Liver (tissue), 8 donors: ENCODE measurements at regions not wholly inside any gene's neighbourhood (a gene's known extent, or its start where the extent isn't known, plus 50 kb on each side); places are given as distances from the start of the nearest gene placed in this dataset.

Experiments used
- DNase-seq: peaks from one replicate; pipeline ENCODE4 v3.0.0-alpha.2; 2017; ENCODE audit warnings: low spot score
- H3K27ac ChIP-seq, 2 donors: one replicate each; pipeline ENCODE4 v1.7.0; 2013; ENCODE audit warnings: inconsistent platforms in 2 of 2, low read length in 2 of 2, control low read depth in 1 of 2, low read depth in 1 of 2, mild to moderate bottlenecking in 1 of 2
- H3K27me3 ChIP-seq, 4 donors: one replicate each; pipeline versions ENCODE4 v1.6.1 to v1.7.0; 2013; ENCODE audit warnings: low read length in 3 of 4, inconsistent platforms in 1 of 4, mild to moderate bottlenecking in 1 of 4, moderate library complexity in 1 of 4; ENCODE audit not compliant: control insufficient read depth in 4 of 4, insufficient read depth in 4 of 4
- H3K36me3 ChIP-seq, 4 donors: one replicate each; pipeline versions ENCODE4 v1.6.1 to v1.7.0; 2013; ENCODE audit warnings: low read length in 3 of 4, mild to moderate bottlenecking in 3 of 4, low read depth in 1 of 4, moderate library complexity in 1 of 4; ENCODE audit not compliant: control insufficient read depth in 4 of 4, insufficient read depth in 3 of 4
- H3K4me1 ChIP-seq, 4 donors: one replicate each; pipeline versions ENCODE4 v1.6.1 to v1.7.0; 2013; ENCODE audit warnings: low read length in 3 of 4, mild to moderate bottlenecking in 3 of 4, moderate library complexity in 1 of 4; ENCODE audit not compliant: control insufficient read depth in 4 of 4, insufficient read depth in 4 of 4
- H3K4me3 ChIP-seq, 3 donors: one replicate each; pipeline versions ENCODE4 v1.6.1 to v1.7.0; 2013; ENCODE audit warnings: low read length in 3 of 3, control low read depth in 1 of 3, low read depth in 1 of 3, mild to moderate bottlenecking in 1 of 3
- H3K9ac ChIP-seq, 2 donors: one replicate each; pipeline ENCODE4 v1.7.0; 2013; ENCODE audit warnings: low read length in 2 of 2, mild to moderate bottlenecking in 2 of 2, moderate library complexity in 2 of 2, control low read depth in 1 of 2, low read depth in 1 of 2
- H3K9me3 ChIP-seq, 4 donors: one replicate each; pipeline versions ENCODE4 v1.6.1 to v1.7.0; 2013; ENCODE audit warnings: low read length in 3 of 4; ENCODE audit not compliant: control insufficient read depth in 4 of 4
- ATF3 ChIP-seq: IDR thresholded peaks from 2 replicates; pipeline ENCODE4 v1.6.1; 2016; ENCODE audit warnings: antibody characterized with exemption
- CTCF ChIP-seq: fragments of 150-350 bp; IDR thresholded peaks from 2 replicates; pipeline ENCODE4 v1.5.1; 2017; ENCODE audit warnings: improper control_type of control experiment, low read depth, low read length; ENCODE audit not compliant: missing input control
- EGR1 ChIP-seq, 2 donors: IDR thresholded peaks; 2 replicates each; pipeline ENCODE4 v1.6.1; 2016 to 2018; ENCODE audit warnings: antibody characterized with exemption in 2 of 2, low read depth in 2 of 2
- FOXA2 ChIP-seq: IDR thresholded peaks from 2 replicates; pipeline ENCODE4 v1.6.1; 2016; ENCODE audit warnings: antibody characterized with exemption
- HNF4A ChIP-seq, 2 donors: conservative IDR thresholded peaks; 2 replicates each; pipeline ENCODE4 v1.6.1; 2016; ENCODE audit warnings: antibody characterized with exemption in 2 of 2, mild to moderate bottlenecking in 2 of 2
- HNF4G ChIP-seq: IDR thresholded peaks from 2 replicates; pipeline ENCODE4 v1.6.1; 2016; ENCODE audit warnings: antibody characterized with exemption
- JUND ChIP-seq, 2 donors: IDR thresholded peaks; 2 replicates each; pipeline ENCODE4 v1.6.1; 2016; ENCODE audit warnings: antibody characterized with exemption in 2 of 2
- MAX ChIP-seq: IDR thresholded peaks from 2 replicates; pipeline ENCODE4 v1.6.1; 2016; ENCODE audit warnings: antibody characterized with exemption
- NR2F2 ChIP-seq: IDR thresholded peaks from 2 replicates; pipeline ENCODE4 v1.6.1; 2016; ENCODE audit warnings: antibody characterized with exemption
- RAD21 ChIP-seq, 2 donors: IDR thresholded peaks; 2 replicates each; pipeline ENCODE4 v1.6.1; 2016; ENCODE audit warnings: antibody characterized with exemption in 2 of 2, mild to moderate bottlenecking in 2 of 2
- REST ChIP-seq: IDR thresholded peaks from 2 replicates; pipeline ENCODE4 v1.6.1; 2016; ENCODE audit warnings: antibody characterized with exemption, mild to moderate bottlenecking
- RXRA ChIP-seq, 2 donors: IDR thresholded peaks; 2 replicates each; pipeline ENCODE4 v1.6.1; 2017 to 2018; ENCODE audit warnings: antibody characterized with exemption in 2 of 2, mild to moderate bottlenecking in 1 of 2
- SP1 ChIP-seq: IDR thresholded peaks from 2 replicates; pipeline ENCODE4 v1.6.1; 2018; ENCODE audit warnings: antibody characterized with exemption, mild to moderate bottlenecking
- TAF1 ChIP-seq: conservative IDR thresholded peaks from 2 replicates; pipeline ENCODE4 v1.6.1; 2016; ENCODE audit warnings: antibody characterized with exemption, mild to moderate bottlenecking
- YY1 ChIP-seq: IDR thresholded peaks from 2 replicates; pipeline ENCODE4 v1.6.1; 2016; ENCODE audit warnings: antibody characterized with exemption, mild to moderate bottlenecking
- ZBTB33 ChIP-seq: IDR thresholded peaks from 2 replicates; pipeline ENCODE4 v1.6.1; 2016; ENCODE audit warnings: antibody characterized with exemption
- WGBS: extraction: QIAGEN DNeasy Blood & Tissue Kit; methylation state at CpG from one replicate; pipeline ENCODE4 v1.1.7; 2013; 5-methylcytosine and 5-hydroxymethylcytosine counted together
- donor health status: healthy.
- donor health status: healthy.
- donor health status: healthy.
- donor health status: healthy.
- donor health status: healthy.

GRCh38 chr17:13154930-13155329, 137.1 kb upstream of the ELAC2 start:
- Histone ChIP-seq H3K27ac (no peak overlapping the region), H3K9ac (no peak overlapping the region), H3K9me3 (no peaks in the 10 kb centered on the region), H3K36me3 (no peaks in the 10 kb centered on the region), H3K4me3 (no peak overlapping the region), H3K4me1 (no peaks in the 10 kb centered on the region), H3K27me3 (peaks cover 0 to 4% (median 0%) of the 10 kb centered on the region in 4 donors)
- WGBS: 84% methylated on average over 4 of the region's 4 CpGs
- TF ChIP-seq YY1: no peak
- TF ChIP-seq NR2F2: no peak
- no peak for TF ChIP-seq HNF4G
- TF ChIP-seq REST: no peak
- no peak for TF ChIP-seq RXRA (IDR thresholded peaks at IDR 0.05)
- no peak for TF ChIP-seq FOXA2
- no peak for TF ChIP-seq RAD21 (IDR thresholded peaks at IDR 0.05)
- TF ChIP-seq JUND (IDR thresholded peaks at IDR 0.05): no peak
- TF ChIP-seq ZBTB33: no peak
- no peak for TF ChIP-seq TAF1
- TF ChIP-seq CTCF: no peak
- TF ChIP-seq MAX: no peak
- no peak for TF ChIP-seq ATF3
- TF ChIP-seq HNF4A (conservative IDR thresholded peaks at IDR 0.05): no peak
- no peak for TF ChIP-seq EGR1 (IDR thresholded peaks at IDR 0.05; ENCODE audit: low read depth in 2 of 2)
- TF ChIP-seq SP1: no peak
- DNase-seq: no peak

- DNase-seq: no peak
- peaks cover 0 to 4% (median 0%) of the 10 kb centered on the region in 4 donors for H3K27me3 ChIP-seq
- H3K4me1 ChIP-seq: no peaks in the 10 kb centered on the region
- no peaks in the 10 kb centered on the region for H3K36me3 ChIP-seq
- no peak overlapping the region for H3K9ac ChIP-seq
- H3K9me3 ChIP-seq: no peaks in the 10 kb centered on the region
- H3K27ac ChIP-seq: no peak overlapping the region
- H3K4me3 ChIP-seq: no peak overlapping the region
- TF ChIP-seq ATF3: no peak
- WGBS: 75% methylated on average over 2 of the region's 2 CpGs
Measured at GRCh38 chr17:13154398-13154797, 136.6 kb upstream of the ELAC2 start.
